Testis (tissue), 2 donors: ENCODE measurements at regions not wholly inside any gene's neighbourhood (a gene's known extent, or its start where the extent isn't known, plus 50 kb on each side); places are given as distances from the start of the nearest gene placed in this dataset.

Source experiments
- CTCF ChIP-seq, 3 experiments: fragments of 450-650 bp in 2 of 3; fragments of 200-600 bp in 1 of 3; sonication (generic) in 1 of 3; IDR thresholded peaks; one replicate each; pipeline ENCODE4 v1.5.1; 2016 to 2019; ENCODE audit warnings: antibody characterized with exemption in 3 of 3, mild to moderate bottlenecking in 2 of 3, moderate library complexity in 1 of 3
- POLR2A ChIP-seq: fragments of 450-650 bp; IDR thresholded peaks from one replicate; pipeline ENCODE4 v1.6.1; 2017; ENCODE audit warnings: antibody characterized with exemption, mild to moderate bottlenecking, moderate library complexity

- TF ChIP-seq CTCF (IDR thresholded peaks at IDR 0.05) (no peak), POLR2A (no peak)
Observed at GRCh38 chr22:48451891-48452290, 1375.8 kb downstream of the BRD1 start.
